Astrocyte (in vitro differentiated cells and primary cell): ENCODE measurements at regions not wholly inside any gene's neighbourhood (a gene's known extent, or its start where the extent isn't known, plus 50 kb on each side); places are given as distances from the start of the nearest gene placed in this dataset.

Source experiments
- DNase-seq: peaks from one replicate; pipeline ENCODE4 v3.0.0-alpha.2; 2010; ENCODE audit warnings: low read depth
- FAIRE-seq: peaks from 2 replicates; lab custom pipeline; 2011; peaks lifted over from hg19 to GRCh38; lab: Jason Lieb, UNC
- H2AFZ ChIP-seq: 2 replicates; pipeline ENCODE4 v1.6.0; 2012; ENCODE audit warnings: low read depth, low read length, inconsistent platforms
- H3K27ac ChIP-seq: 2 replicates; pipeline ENCODE4 v1.5.1; 2011; ENCODE audit warnings: low read depth, low read length, inconsistent platforms
- H3K27me3 ChIP-seq: 2 replicates; pipeline ENCODE4 v1.6.0; 2011; ENCODE audit warnings: low read length, inconsistent platforms; ENCODE audit not compliant: insufficient read depth
- H3K36me3 ChIP-seq: 2 replicates; pipeline ENCODE4 v1.5.1; 2011; ENCODE audit warnings: low read length, inconsistent platforms; ENCODE audit not compliant: insufficient read depth
- H3K4me1 ChIP-seq: 2 replicates; pipeline ENCODE4 v1.5.1; 2011; ENCODE audit warnings: low read length, inconsistent platforms; ENCODE audit not compliant: insufficient read depth
- H3K4me2 ChIP-seq: 2 replicates; pipeline ENCODE4 v1.6.0; 2012; ENCODE audit warnings: low read length, inconsistent platforms
- H3K4me3 ChIP-seq: 2 replicates; pipeline ENCODE4 v1.5.1; 2011; ENCODE audit warnings: low read depth, mild to moderate bottlenecking, low read length, inconsistent platforms; ENCODE audit not compliant: insufficient read depth
- H3K79me2 ChIP-seq: 2 replicates; pipeline ENCODE4 v1.6.0; 2012; ENCODE audit warnings: mild to moderate bottlenecking, low read length, inconsistent platforms; ENCODE audit not compliant: insufficient read depth
- H3K9ac ChIP-seq: 2 replicates; pipeline ENCODE4 v1.6.0; 2012; ENCODE audit warnings: mild to moderate bottlenecking, low read length, inconsistent platforms
- H3K9me3 ChIP-seq: 2 replicates; pipeline ENCODE4 v1.5.1; 2012; ENCODE audit warnings: low read depth, mild to moderate bottlenecking, low read length, inconsistent platforms; ENCODE audit not compliant: insufficient read depth
- H4K20me1 ChIP-seq: 2 replicates; pipeline ENCODE4 v1.6.0; 2012; ENCODE audit warnings: low read length, inconsistent platforms; ENCODE audit not compliant: insufficient read depth
- H3K27ac Mint-ChIP-seq: one replicate; pipeline ENCODE4 v1.8.0; 2021; ENCODE audit warnings: mild to moderate bottlenecking, mixed read lengths; ENCODE audit not compliant: unreplicated experiment
- H3K27me3 Mint-ChIP-seq: one replicate; pipeline ENCODE4 v1.8.0; 2021; ENCODE audit warnings: low read depth, mixed read lengths; ENCODE audit not compliant: unreplicated experiment
- H3K36me3 Mint-ChIP-seq: one replicate; pipeline ENCODE4 v1.8.0; 2021; ENCODE audit warnings: low read depth, mixed read lengths; ENCODE audit not compliant: unreplicated experiment
- H3K4me1 Mint-ChIP-seq: one replicate; pipeline ENCODE4 v1.8.0; 2021; ENCODE audit warnings: low read depth, mixed read lengths; ENCODE audit not compliant: unreplicated experiment
- H3K4me3 Mint-ChIP-seq: one replicate; pipeline ENCODE4 v1.8.0; 2021; ENCODE audit warnings: mild to moderate bottlenecking, moderate library complexity, mixed read lengths; ENCODE audit not compliant: unreplicated experiment
- H3K9me3 Mint-ChIP-seq: one replicate; pipeline ENCODE4 v1.8.0; 2021; ENCODE audit warnings: mild to moderate bottlenecking, mixed read lengths; ENCODE audit not compliant: unreplicated experiment
- EZH2 ChIP-seq: IDR thresholded peaks from 2 replicates; pipeline ENCODE4 v1.6.1; 2012; ENCODE audit warnings: mild to moderate bottlenecking, low read length, inconsistent platforms; ENCODE audit not compliant: insufficient read depth
- TF ChIP-seq, protein P1 (sequence below): IDR thresholded peaks from 2 replicates; pipeline ENCODE4 v1.5.1; 2011; ENCODE audit warnings: low read depth, mild to moderate bottlenecking, inconsistent platforms, low read length, moderate library complexity; ENCODE audit not compliant: insufficient read depth

DNA sequence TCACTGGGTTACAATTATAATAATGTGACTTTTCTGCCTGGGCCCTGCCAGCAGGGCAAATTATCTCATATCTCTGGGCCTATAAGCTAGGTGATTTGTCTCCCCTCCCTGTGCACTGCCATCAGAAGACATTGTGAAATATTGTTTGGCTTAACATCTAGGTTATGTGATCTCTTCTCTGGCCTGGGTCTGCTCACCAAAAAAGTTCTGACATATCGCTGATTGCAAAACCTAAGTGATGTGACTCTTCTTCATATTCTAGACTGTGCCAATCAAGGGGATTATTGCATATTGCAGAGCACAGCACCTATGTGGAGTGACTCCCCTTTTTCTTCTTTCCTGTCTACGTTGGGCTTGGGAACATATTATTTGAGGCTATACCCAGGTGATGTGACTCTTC, 1123.1 kb upstream of the AMELY start:
- H3K4me1 Mint-ChIP-seq, result no peaks in the 10 kb centered on the region
- DNase-seq (no peak), FAIRE-seq (no peak)
- H3K4me1 ChIP-seq, result no peaks in the 10 kb centered on the region
- H2AFZ ChIP-seq, result no peak overlapping the region
- no peak overlapping the region for H3K4me3 ChIP-seq
- H3K27me3 Mint-ChIP-seq, result no peaks in the 10 kb centered on the region
- TF ChIP-seq EZH2, result no peak
- TF ChIP-seq, protein P1, sequence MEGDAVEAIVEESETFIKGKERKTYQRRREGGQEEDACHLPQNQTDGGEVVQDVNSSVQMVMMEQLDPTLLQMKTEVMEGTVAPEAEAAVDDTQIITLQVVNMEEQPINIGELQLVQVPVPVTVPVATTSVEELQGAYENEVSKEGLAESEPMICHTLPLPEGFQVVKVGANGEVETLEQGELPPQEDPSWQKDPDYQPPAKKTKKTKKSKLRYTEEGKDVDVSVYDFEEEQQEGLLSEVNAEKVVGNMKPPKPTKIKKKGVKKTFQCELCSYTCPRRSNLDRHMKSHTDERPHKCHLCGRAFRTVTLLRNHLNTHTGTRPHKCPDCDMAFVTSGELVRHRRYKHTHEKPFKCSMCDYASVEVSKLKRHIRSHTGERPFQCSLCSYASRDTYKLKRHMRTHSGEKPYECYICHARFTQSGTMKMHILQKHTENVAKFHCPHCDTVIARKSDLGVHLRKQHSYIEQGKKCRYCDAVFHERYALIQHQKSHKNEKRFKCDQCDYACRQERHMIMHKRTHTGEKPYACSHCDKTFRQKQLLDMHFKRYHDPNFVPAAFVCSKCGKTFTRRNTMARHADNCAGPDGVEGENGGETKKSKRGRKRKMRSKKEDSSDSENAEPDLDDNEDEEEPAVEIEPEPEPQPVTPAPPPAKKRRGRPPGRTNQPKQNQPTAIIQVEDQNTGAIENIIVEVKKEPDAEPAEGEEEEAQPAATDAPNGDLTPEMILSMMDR, result no peak
- no peaks in the 10 kb centered on the region for H3K27me3 ChIP-seq
- no peaks in the 10 kb centered on the region for H4K20me1 ChIP-seq
- no peaks in the 10 kb centered on the region for H3K36me3 ChIP-seq
- H3K9me3 ChIP-seq, result no peaks in the 10 kb centered on the region
- H3K79me2 ChIP-seq, result no peaks in the 10 kb centered on the region
- no peak overlapping the region for H3K9ac ChIP-seq
- no peak overlapping the region for H3K27ac Mint-ChIP-seq
- no peak overlapping the region for H3K4me3 Mint-ChIP-seq
- H3K4me2 ChIP-seq, result no peak overlapping the region
- no peaks in the 10 kb centered on the region for H3K36me3 Mint-ChIP-seq
- no peak overlapping the region for H3K27ac ChIP-seq
- no peaks in the 10 kb centered on the region for H3K9me3 Mint-ChIP-seq

DNA sequence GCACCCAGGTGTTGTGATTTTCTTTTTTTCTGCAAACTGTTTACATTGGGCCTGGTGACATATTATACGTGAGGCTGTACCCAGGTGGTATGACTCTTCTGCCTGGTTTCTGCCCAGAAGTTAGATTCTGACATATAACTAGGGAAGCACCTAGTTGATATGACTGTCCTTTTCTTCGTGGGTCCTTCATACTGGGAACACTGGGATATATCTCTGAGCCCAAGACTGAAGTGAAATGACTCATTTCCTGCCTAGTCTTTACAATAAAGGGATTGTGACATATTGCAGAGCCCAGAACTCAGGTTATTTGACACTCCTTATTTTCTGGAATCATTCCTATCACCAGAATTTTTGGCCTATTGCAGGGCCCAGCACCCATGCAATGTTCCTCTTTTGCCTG, 1121.6 kb upstream of the AMELY start:
- Histone ChIP-seq H3K4me3 (no peak overlapping the region), H4K20me1 (no peaks in the 10 kb centered on the region), H3K9ac (no peak overlapping the region), H3K27me3 (no peaks in the 10 kb centered on the region), H3K79me2 (no peaks in the 10 kb centered on the region), H3K4me1 (no peaks in the 10 kb centered on the region), H3K36me3 (no peaks in the 10 kb centered on the region), H3K27ac (no peak overlapping the region), H3K4me2 (no peak overlapping the region), H3K9me3 (no peaks in the 10 kb centered on the region), H2AFZ (no peak overlapping the region)
- Mint-ChIP-seq H3K27ac (no peak overlapping the region), H3K9me3 (no peaks in the 10 kb centered on the region), H3K4me1 (no peaks in the 10 kb centered on the region), H3K27me3 (no peaks in the 10 kb centered on the region), H3K4me3 (no peak overlapping the region), H3K36me3 (no peaks in the 10 kb centered on the region)
- FAIRE-seq (no peak), DNase-seq (no peak)
- TF ChIP-seq, protein P1, result no peak
- no peak for TF ChIP-seq EZH2

DNA sequence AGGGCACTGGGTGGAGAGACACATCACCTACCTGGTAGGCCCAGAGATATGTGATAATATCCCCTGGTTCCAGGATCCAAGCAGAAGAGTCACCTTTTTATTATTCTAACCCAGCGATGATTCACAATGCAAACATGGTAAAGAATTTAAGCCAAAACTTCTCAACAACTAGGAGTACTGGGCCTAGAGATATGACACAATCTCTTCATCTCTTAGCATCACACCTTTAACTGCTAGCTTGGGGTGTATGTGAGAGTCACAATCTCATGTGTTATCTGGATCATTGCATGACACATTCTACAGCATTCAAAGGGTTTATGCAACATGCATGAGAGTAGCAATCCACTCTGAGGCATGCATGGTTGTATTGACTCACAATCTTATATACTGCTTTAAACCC, 1109.0 kb upstream of the AMELY start:
- no peak overlapping the region for H3K27ac ChIP-seq

More for the DNA sequence above, 1109.0 kb upstream of the AMELY start:
- Mint-ChIP-seq H3K27ac (no peak overlapping the region), H3K27me3 (no peaks in the 10 kb centered on the region), H3K9me3 (peaks cover 2% of the 10 kb centered on the region), H3K4me3 (no peak overlapping the region), H3K36me3 (no peaks in the 10 kb centered on the region), H3K4me1 (no peaks in the 10 kb centered on the region)
- H3K4me1 ChIP-seq, result no peaks in the 10 kb centered on the region
- no peaks in the 10 kb centered on the region for H3K27me3 ChIP-seq
- no peak overlapping the region for H3K4me2 ChIP-seq
- FAIRE-seq (no peak), DNase-seq (no peak)
- no peaks in the 10 kb centered on the region for H3K9me3 ChIP-seq
- no peaks in the 10 kb centered on the region for H3K36me3 ChIP-seq
- TF ChIP-seq EZH2, result no peak
- TF ChIP-seq, protein P1, result no peak
- H4K20me1 ChIP-seq, result no peaks in the 10 kb centered on the region
- no peaks in the 10 kb centered on the region for H3K79me2 ChIP-seq
- no peak overlapping the region for H3K4me3 ChIP-seq
- no peak overlapping the region for H2AFZ ChIP-seq
- H3K9ac ChIP-seq, result no peak overlapping the region
